C1 segment of cervical spinal cord (tissue), 14 donors: ENCODE measurements at regions not wholly inside any gene's neighbourhood (a gene's known extent, or its start where the extent isn't known, plus 50 kb on each side); places are given as distances from the start of the nearest gene placed in this dataset.
A peak's percentile ranks its signal among the peaks of the same experiment; 100 is the strongest.

Experiments used
- DNase-seq, 14 donors: peaks; one replicate each; lab custom pipeline; 2025; lab: John Stamatoyannopoulos, UW

GRCh38 chr3:107904536-107905066, 186.2 kb downstream of the CD47 start:
- peak in 1 of 14 donors; percentile 4 for DNase-seq

- DNase-seq: no peak
Measured at GRCh38 chr3:107899990-107900651, 190.7 kb downstream of the CD47 start.

- DNase-seq: no peak
Measured at GRCh38 chr3:107897471-107898061, 193.3 kb downstream of the CD47 start.

GRCh38 chr3:107894998-107895397, 195.8 kb downstream of the CD47 start:
- no peak for DNase-seq

- DNase-seq: no peak
Measured at GRCh38 chr3:107892955-107893624, 197.7 kb downstream of the CD47 start.

- DNase-seq: no peak
Measured at GRCh38 chr3:107884719-107885460, 205.9 kb downstream of the CD47 start.

GRCh38 chr3:107884028-107884427, 206.8 kb downstream of the CD47 start:
- DNase-seq: no peak

GRCh38 chr3:107882881-107883280, 207.9 kb downstream of the CD47 start:
- no peak for DNase-seq

GRCh38 chr3:107882261-107882660, 208.6 kb downstream of the CD47 start:
- DNase-seq: no peak

GRCh38 chr3:107881509-107881908, 209.3 kb downstream of the CD47 start:
- no peak for DNase-seq

- no peak for DNase-seq
Measured at GRCh38 chr3:107880702-107881101, 210.1 kb downstream of the CD47 start.

GRCh38 chr3:107877936-107878335, 212.9 kb downstream of the CD47 start:
- no peak for DNase-seq

GRCh38 chr3:107870943-107871638, 219.7 kb downstream of the CD47 start:
- DNase-seq: no peak

GRCh38 chr3:107870096-107870495, 220.7 kb downstream of the CD47 start:
- DNase-seq: no peak

- no peak for DNase-seq
Measured at GRCh38 chr3:107868449-107868848, 222.4 kb downstream of the CD47 start.

- no peak for DNase-seq
Measured at GRCh38 chr3:107861904-107862303, 228.9 kb downstream of the CD47 start.

GRCh38 chr3:107861422-107861821, 229.4 kb downstream of the CD47 start:
- no peak for DNase-seq
